D721Med (cell line): ENCODE measurements at regions not wholly inside any gene's neighbourhood (a gene's known extent, or its start where the extent isn't known, plus 50 kb on each side); places are given as distances from the start of the nearest gene placed in this dataset.

ENCODE experiments used
- DNase-seq: peaks from one replicate; pipeline ENCODE4 v3.0.0; 2011; ENCODE audit warnings: low spot score; ENCODE audit not compliant: insufficient read length
- FAIRE-seq: peaks from 2 replicates; lab custom pipeline; 2011; peaks lifted over from hg19 to GRCh38; lab: Jason Lieb, UNC
- CTCF ChIP-seq: IDR thresholded peaks from 2 replicates; pipeline ENCODE4 v1.5.1; 2012; ENCODE audit warnings: mild to moderate bottlenecking, control low read depth; ENCODE audit not compliant: insufficient read depth; ENCODE audit errors: missing control alignments

GRCh38 chrX:22404297-22404696 is 131.6 kb downstream of the CBLL2 start:
- no peak for DNase-seq

GRCh38 chrX:22406201-22406737 is 133.6 kb downstream of the CBLL2 start:
- FAIRE-seq (no peak), DNase-seq (no peak)
- TF ChIP-seq CTCF, result no peak

More at GRCh38 chrX:22404297-22404696, 131.6 kb downstream of the CBLL2 start:
- TF ChIP-seq CTCF, result no peak
- FAIRE-seq, result no peak

- no peak for TF ChIP-seq CTCF
- DNase-seq (no peak), FAIRE-seq (no peak)
These were observed 136.7 kb downstream of the CBLL2 start for GRCh38 chrX:22409418-22409817.

- no peak for FAIRE-seq
- no peak for DNase-seq
- no peak for TF ChIP-seq CTCF
These were observed 151.6 kb downstream of the CBLL2 start for GRCh38 chrX:22424122-22424915.

GRCh38 chrX:22424919-22425318 is 152.2 kb downstream of the CBLL2 start:
- TF ChIP-seq CTCF, result no peak
- peak; percentile 69 for FAIRE-seq
- no peak for DNase-seq

GRCh38 chrX:22429704-22430103 is 157.0 kb downstream of the CBLL2 start:
- no peak for DNase-seq
- no peak for FAIRE-seq
- TF ChIP-seq CTCF, result no peak

GRCh38 chrX:22430701-22431100 is 158.0 kb downstream of the CBLL2 start:
- FAIRE-seq (no peak), DNase-seq (no peak)
- TF ChIP-seq CTCF, result no peak
